SU-DHL-6 (cell line): ENCODE measurements at regions not wholly inside any gene's neighbourhood (a gene's known extent, or its start where the extent isn't known, plus 50 kb on each side); places are given as distances from the start of the nearest gene placed in this dataset.

Source experiments
- EZH2phosphoT487 ChIP-seq: fragments of 200-600 bp; sonication (generic), shearing (Covaris generic); conservative IDR thresholded peaks from 2 replicates; pipeline ENCODE4 v1.6.1; 2018; ENCODE audit warnings: mild to moderate bottlenecking, antibody characterized with exemption, low read length, moderate library complexity, mixed read lengths
- TF ChIP-seq, protein P1 (sequence below): fragments of 200-600 bp; sonication (generic); IDR thresholded peaks from one replicate; pipeline ENCODE4 v1.5.1; 2017; ENCODE audit warnings: antibody characterized with exemption, mild to moderate bottlenecking, low read length, moderate library complexity; ENCODE audit not compliant: insufficient read depth, poor library complexity, severe bottlenecking

DNA sequence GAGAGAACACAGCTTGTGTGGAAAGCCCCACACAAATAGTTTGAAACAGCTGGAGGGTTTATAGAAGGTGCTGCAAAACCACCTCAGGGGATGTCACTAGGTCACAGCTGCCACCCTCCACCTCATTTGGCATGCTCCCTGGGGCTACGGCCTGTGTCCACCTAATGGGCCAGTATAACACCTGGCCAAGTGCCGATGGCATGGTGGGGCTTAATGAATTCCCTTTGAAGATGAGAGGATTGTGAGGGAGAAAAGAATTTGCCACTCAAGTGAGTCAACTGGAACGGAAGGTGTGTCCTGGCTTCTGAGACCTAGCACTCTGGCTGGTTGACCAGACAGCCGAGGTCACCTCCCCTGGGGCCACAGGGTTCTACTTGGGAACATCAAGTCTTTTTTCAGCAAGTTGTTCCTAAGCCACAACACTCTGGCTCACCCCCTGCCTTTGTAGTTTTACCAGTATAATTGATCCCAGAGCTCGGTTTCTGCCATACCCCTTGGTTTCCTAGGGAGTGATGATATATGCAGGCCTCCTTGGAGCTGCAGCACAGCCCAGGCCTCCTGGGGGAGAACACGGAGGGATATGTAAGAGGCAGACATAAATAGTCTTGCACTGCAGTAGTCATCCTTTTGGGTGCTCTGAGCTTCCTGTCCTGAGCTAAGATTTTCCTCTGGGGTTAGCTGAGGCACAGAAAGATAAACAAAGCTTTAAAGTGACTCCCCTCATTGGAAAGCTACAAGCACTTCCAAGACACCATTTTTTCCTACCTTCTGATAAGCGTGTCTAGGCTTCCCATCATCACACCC is 178.2 kb upstream of the LPP start:
- TF ChIP-seq, protein P1, sequence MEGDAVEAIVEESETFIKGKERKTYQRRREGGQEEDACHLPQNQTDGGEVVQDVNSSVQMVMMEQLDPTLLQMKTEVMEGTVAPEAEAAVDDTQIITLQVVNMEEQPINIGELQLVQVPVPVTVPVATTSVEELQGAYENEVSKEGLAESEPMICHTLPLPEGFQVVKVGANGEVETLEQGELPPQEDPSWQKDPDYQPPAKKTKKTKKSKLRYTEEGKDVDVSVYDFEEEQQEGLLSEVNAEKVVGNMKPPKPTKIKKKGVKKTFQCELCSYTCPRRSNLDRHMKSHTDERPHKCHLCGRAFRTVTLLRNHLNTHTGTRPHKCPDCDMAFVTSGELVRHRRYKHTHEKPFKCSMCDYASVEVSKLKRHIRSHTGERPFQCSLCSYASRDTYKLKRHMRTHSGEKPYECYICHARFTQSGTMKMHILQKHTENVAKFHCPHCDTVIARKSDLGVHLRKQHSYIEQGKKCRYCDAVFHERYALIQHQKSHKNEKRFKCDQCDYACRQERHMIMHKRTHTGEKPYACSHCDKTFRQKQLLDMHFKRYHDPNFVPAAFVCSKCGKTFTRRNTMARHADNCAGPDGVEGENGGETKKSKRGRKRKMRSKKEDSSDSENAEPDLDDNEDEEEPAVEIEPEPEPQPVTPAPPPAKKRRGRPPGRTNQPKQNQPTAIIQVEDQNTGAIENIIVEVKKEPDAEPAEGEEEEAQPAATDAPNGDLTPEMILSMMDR = no peak
- TF ChIP-seq EZH2phosphoT487 = no peak
